ENCODE measurements at regions not wholly inside any gene's neighbourhood (a gene's known extent, or its start where the extent isn't known, plus 50 kb on each side); places are given as distances from the start of the nearest gene placed in this dataset.

- H3K4me3 ChIP-seq (ENCODE audit: low read length) = no peak overlapping the region
- no peak for TF ChIP-seq CTCF (IDR thresholded peaks at IDR 0.05; ENCODE audit: insufficient read depth, low read depth, low read length, missing control alignments)
- DNase-seq (ENCODE audit: low read depth) = no peak
These were observed 157.8 kb upstream of the JUN start for GRCh38 chr1:58941471-58942289.

DNA sequence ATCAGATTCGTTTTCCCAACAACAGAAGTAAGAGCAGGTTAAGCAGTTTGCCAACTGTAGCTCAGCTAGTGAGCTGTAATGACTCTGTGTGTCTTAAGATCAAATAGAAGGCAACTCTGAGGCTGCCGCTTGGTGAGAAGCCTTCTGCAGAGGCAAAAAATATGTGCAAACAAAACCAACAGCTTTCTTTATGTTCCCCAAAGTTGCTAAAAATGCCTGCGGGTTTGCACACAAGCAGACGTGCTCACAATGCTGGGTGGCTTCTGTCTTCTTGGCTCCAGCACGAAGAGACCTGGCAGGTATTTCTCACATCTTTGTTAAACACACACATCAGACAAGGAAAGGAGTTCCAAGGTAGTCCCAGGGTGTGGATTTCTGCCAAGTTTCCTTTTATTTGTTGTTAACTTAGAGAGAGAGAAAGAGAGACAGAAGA is 158.9 kb upstream of the JUN start:
- no peak overlapping the region for H3K4me3 ChIP-seq (ENCODE audit: low read length)
- peak; percentile 56 for DNase-seq (ENCODE audit: low read depth)
- TF ChIP-seq CTCF (IDR thresholded peaks at IDR 0.05; ENCODE audit: insufficient read depth, low read depth, low read length, missing control alignments) = no peak

DNA sequence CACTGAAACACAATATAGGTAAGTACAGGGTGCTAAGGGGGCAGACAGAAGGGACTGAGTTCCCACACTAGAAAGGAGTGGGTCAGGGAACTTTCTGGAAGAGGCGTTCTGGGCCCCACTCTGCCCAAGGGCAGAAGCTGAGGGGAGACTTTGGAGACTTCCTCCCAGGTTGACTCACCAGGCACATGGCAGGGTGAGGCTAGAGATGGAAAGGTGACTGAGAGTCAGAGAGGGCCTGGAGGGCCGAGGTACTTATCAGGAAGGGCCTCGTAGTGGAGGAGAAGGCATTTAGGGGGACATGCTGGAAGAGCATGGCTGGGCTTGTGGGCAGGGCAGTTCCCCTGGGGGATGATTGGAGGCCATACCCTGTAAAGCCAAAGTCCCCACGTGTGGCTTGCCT is 159.9 kb upstream of the JUN start:
- peak; percentile 49 for DNase-seq (ENCODE audit: low read depth)
- TF ChIP-seq CTCF (IDR thresholded peaks at IDR 0.05; ENCODE audit: insufficient read depth, low read depth, low read length, missing control alignments) = no peak
- H3K4me3 ChIP-seq (ENCODE audit: low read length) = no peak overlapping the region

- TF ChIP-seq CTCF (IDR thresholded peaks at IDR 0.05; ENCODE audit: insufficient read depth, low read depth, low read length, missing control alignments) = no peak
- no peak for DNase-seq (ENCODE audit: low read depth)
- no peak overlapping the region for H3K4me3 ChIP-seq (ENCODE audit: low read length)
These were observed 160.6 kb upstream of the JUN start for GRCh38 chr1:58944439-58944838.

- no peak for DNase-seq (ENCODE audit: low read depth)
- no peak for TF ChIP-seq CTCF (IDR thresholded peaks at IDR 0.05; ENCODE audit: insufficient read depth, low read depth, low read length, missing control alignments)
- H3K4me3 ChIP-seq (ENCODE audit: low read length) = no peak overlapping the region
These were observed 162.5 kb upstream of the JUN start for GRCh38 chr1:58946390-58946789.

DNA sequence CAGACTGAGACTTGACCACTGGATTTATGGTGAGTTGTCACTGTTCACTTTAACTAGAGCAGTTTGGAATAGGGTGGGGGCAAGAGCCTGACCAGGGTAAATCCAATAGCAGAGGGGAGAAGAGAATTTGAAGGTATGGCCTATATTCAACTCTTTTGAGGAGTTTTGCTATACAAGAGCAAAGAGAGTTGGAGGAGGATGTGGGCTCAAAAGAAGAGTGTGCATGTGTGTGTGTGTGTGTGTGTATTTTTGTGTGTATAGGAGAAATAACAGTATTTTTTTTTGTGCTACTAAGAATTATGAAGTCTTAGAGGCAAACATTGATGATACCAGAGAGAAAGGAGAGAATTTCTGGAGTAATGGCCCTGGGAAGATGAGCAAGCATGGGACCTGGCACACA is 164.8 kb upstream of the JUN start:
- no peak overlapping the region for H3K4me3 ChIP-seq (ENCODE audit: low read length)
- no peak for DNase-seq (ENCODE audit: low read depth)
- no peak for TF ChIP-seq CTCF (IDR thresholded peaks at IDR 0.05; ENCODE audit: insufficient read depth, low read depth, low read length, missing control alignments)
